ENCODE measurements at regions not wholly inside any gene's neighbourhood (a gene's known extent, or its start where the extent isn't known, plus 50 kb on each side); places are given as distances from the start of the nearest gene placed in this dataset.

- peaks cover 14 to 15% of the 10 kb centered on the region in 2 experiments for H3K9me3 Mint-ChIP-seq
- Histone ChIP-seq H2BK20ac (ENCODE audit: low read depth, low read length, poor library complexity, severe bottlenecking) (no peak overlapping the region), H2AK5ac (ENCODE audit: insufficient read length, low read length) (no peak overlapping the region), H4K91ac (ENCODE audit: insufficient read length, low read depth, low read length) (no peak overlapping the region), H3K79me2 (ENCODE audit: insufficient read depth, low read length) (no peaks in the 10 kb centered on the region), H3T11ph (ENCODE audit: low read length) (no peak overlapping the region), H3K9ac (ENCODE audit: extremely low read depth, insufficient read length, low read length) (no peak overlapping the region), H2BK12ac (ENCODE audit: insufficient read length, low read depth, low read length) (no peak overlapping the region), H3K23me2 (ENCODE audit: insufficient read length, low read depth, low read length, poor library complexity, severe bottlenecking) (no peaks in the 10 kb centered on the region), H2BK15ac (ENCODE audit: low read depth, low read length) (no peak overlapping the region), H3K27me3 (ENCODE audit: insufficient read depth, low read length) (no peaks in the 10 kb centered on the region), H2BK5ac (ENCODE audit: insufficient read length, low read length) (no peak overlapping the region), H3K79me1 (ENCODE audit: insufficient read depth, low read depth, low read length, poor library complexity, severe bottlenecking) (no peaks in the 10 kb centered on the region), H2AFZ (ENCODE audit: low read length) (no peak overlapping the region), H3K23ac (ENCODE audit: insufficient read length, low read depth, low read length) (no peak overlapping the region), H3K27ac (ENCODE audit: insufficient read length, low read depth, low read length) (no peak overlapping the region), H3K56ac (ENCODE audit: insufficient read length, low read depth, low read length) (no peak overlapping the region), H4K20me1 (ENCODE audit: control insufficient read depth, insufficient read depth, insufficient read length) (no peaks in the 10 kb centered on the region), H4K5ac (ENCODE audit: insufficient read length, low read depth, low read length) (no peak overlapping the region), H3K4me1 (ENCODE audit: insufficient read depth, low read length) (no peaks in the 10 kb centered on the region), H4K8ac (replicated peaks; ENCODE audit: insufficient read length, low read depth, low read length) (no peak overlapping the region), H3K9me3 (ENCODE audit: control insufficient read depth, low read depth, low read length) (no peaks in the 10 kb centered on the region), H3K14ac (ENCODE audit: insufficient read depth, low read length) (no peak overlapping the region), H3K18ac (ENCODE audit: insufficient read length, low read depth, low read length) (no peak overlapping the region), H3K4me2 (ENCODE audit: insufficient read depth, insufficient read length, low read length) (no peak overlapping the region), H3K4ac (ENCODE audit: low read depth, low read length) (no peak overlapping the region), H2BK120ac (ENCODE audit: low read depth, low read length, poor library complexity, severe bottlenecking) (no peak overlapping the region)
- TF ChIP-seq CTCF (conservative IDR thresholded peaks at IDR 0.05): no peak
- peaks cover 4% of the 10 kb centered on the region; the same call in 1 of the 2 replicates for H3K27me3 Mint-ChIP-seq (ENCODE audit: low read depth)
- no peak overlapping the region for H3K4me3 Mint-ChIP-seq
- DNase-seq: no peak
- peaks cover 1 to 4% (median 2%) of the 10 kb centered on the region in 3 experiments; a peak in 3 of 7 replicates for H3K36me3 Mint-ChIP-seq (ENCODE audit: insufficient read depth in 1 of 3, low read depth in 3 of 3)
- H3K4me1 Mint-ChIP-seq: peaks cover 0 to 3% of the 10 kb centered on the region in 2 experiments; a peak in 2 of 4 replicates
- H3K27ac Mint-ChIP-seq: peak overlapping the region in 2 of 3 experiments; percentile 27 to 79; a peak in 2 of 7 replicates
- WGBS (ENCODE audit: extremely low coverage, insufficient read length, low lambda C conversion rate): no CpG with 5 or more reads among the region's 36 CpGs
Observed at GRCh38 chr14:75333606-75334548, 55.2 kb downstream of the FOS start.

Measured in H9 (cell line).